Vagina (tissue), 2 donors: ENCODE measurements at regions not wholly inside any gene's neighbourhood (a gene's known extent, or its start where the extent isn't known, plus 50 kb on each side); places are given as distances from the start of the nearest gene placed in this dataset.

Experiments used
- CTCF ChIP-seq, 3 experiments: fragments of 450-650 bp in 2 of 3; fragments of 200-600 bp in 1 of 3; sonication (generic) in 1 of 3; IDR thresholded peaks; one replicate each; pipeline ENCODE4 v1.5.1; 2017 to 2019; ENCODE audit warnings: antibody characterized with exemption in 3 of 3, mild to moderate bottlenecking in 2 of 3, moderate library complexity in 2 of 3
- POLR2AphosphoS5 ChIP-seq, 2 donors: sonication (generic); formaldehyde crosslinking; IDR thresholded peaks; one replicate each; pipeline ENCODE4 v1.9.0; 2017; ENCODE audit warnings: antibody characterized with exemption in 2 of 2, mild to moderate bottlenecking in 2 of 2, low read depth in 1 of 2; ENCODE audit not compliant: insufficient read depth in 1 of 2

DNA sequence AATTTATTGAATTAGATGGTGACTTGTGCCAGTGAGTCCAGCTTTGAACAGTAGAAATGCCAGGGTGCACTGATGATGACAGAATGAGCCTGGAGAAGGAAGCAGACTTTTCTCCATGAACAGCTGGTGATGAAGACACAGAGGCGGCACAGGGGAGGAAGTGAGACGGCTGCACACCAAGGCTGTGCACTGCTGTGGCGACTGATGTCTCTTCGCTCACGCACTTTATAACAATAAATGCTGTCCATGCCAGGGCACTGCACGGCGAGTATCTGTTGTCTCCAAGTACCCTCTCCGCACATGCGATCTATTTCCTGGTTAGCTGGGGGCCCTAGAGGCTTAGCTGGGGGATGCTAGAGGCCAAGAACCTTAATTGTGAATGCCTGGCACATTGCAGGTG is 175.2 kb downstream of the TMEM200C start:
- TF ChIP-seq CTCF (IDR thresholded peaks at IDR 0.05) (no peak), POLR2AphosphoS5 (IDR thresholded peaks at IDR 0.05; ENCODE audit: insufficient read depth in 1 of 2, low read depth in 1 of 2) (no peak)
